ENCODE measurements at regions not wholly inside any gene's neighbourhood (a gene's known extent, or its start where the extent isn't known, plus 50 kb on each side); places are given as distances from the start of the nearest gene placed in this dataset.

GRCh38 chr4:81884986-81885385, 413.3 kb upstream of the RASGEF1B start:
- TF ChIP-seq, protein P1, sequence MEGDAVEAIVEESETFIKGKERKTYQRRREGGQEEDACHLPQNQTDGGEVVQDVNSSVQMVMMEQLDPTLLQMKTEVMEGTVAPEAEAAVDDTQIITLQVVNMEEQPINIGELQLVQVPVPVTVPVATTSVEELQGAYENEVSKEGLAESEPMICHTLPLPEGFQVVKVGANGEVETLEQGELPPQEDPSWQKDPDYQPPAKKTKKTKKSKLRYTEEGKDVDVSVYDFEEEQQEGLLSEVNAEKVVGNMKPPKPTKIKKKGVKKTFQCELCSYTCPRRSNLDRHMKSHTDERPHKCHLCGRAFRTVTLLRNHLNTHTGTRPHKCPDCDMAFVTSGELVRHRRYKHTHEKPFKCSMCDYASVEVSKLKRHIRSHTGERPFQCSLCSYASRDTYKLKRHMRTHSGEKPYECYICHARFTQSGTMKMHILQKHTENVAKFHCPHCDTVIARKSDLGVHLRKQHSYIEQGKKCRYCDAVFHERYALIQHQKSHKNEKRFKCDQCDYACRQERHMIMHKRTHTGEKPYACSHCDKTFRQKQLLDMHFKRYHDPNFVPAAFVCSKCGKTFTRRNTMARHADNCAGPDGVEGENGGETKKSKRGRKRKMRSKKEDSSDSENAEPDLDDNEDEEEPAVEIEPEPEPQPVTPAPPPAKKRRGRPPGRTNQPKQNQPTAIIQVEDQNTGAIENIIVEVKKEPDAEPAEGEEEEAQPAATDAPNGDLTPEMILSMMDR (IDR thresholded peaks at IDR 0.05 in 8 of 11, conservative IDR thresholded peaks at IDR 0.05 in 3 of 11) = no peak
- no peak for TF ChIP-seq POLR2A (IDR thresholded peaks at IDR 0.05)

All from spleen (tissue), 7 donors.